Astrocyte (in vitro differentiated cells and primary cell): ENCODE measurements at regions not wholly inside any gene's neighbourhood (a gene's known extent, or its start where the extent isn't known, plus 50 kb on each side); places are given as distances from the start of the nearest gene placed in this dataset.

Experiments used
- CTCF ChIP-seq: IDR thresholded peaks from 2 replicates; pipeline ENCODE4 v1.5.1; 2011; ENCODE audit warnings: low read depth, mild to moderate bottlenecking, inconsistent platforms, low read length, moderate library complexity; ENCODE audit not compliant: insufficient read depth
- EZH2 ChIP-seq: IDR thresholded peaks from 2 replicates; pipeline ENCODE4 v1.6.1; 2012; ENCODE audit warnings: mild to moderate bottlenecking, low read length, inconsistent platforms; ENCODE audit not compliant: insufficient read depth

- no peak for TF ChIP-seq CTCF
- no peak for TF ChIP-seq EZH2
Measured at GRCh38 chr20:7589164-7589563, 351.1 kb downstream of the HAO1 start.
